SK-N-SH (cell line): ENCODE measurements at regions not wholly inside any gene's neighbourhood (a gene's known extent, or its start where the extent isn't known, plus 50 kb on each side); places are given as distances from the start of the nearest gene placed in this dataset.

Experiments used
- CTCF ChIA-PET: fragments of 300-600, 350-600 bp; formaldehyde crosslinking; extraction: SDS; loops from one replicate; lab custom pipeline; 2021; lab: Yijun Ruan, JAX
- POLR2A ChIA-PET: fragments of 350-600 bp; sonication (Branson Sonifier 250); formaldehyde crosslinking; extraction: SDS; loops from one replicate; lab custom pipeline; 2020; ENCODE audit warnings: antibody characterized with exemption, inconsistent platforms; lab: Yijun Ruan, JAX
- DNase-seq: peaks from one replicate; pipeline ENCODE4 v3.0.0; 2012
- H2AFZ ChIP-seq: fragments of 200-600 bp; sonication (generic); 2 replicates; pipeline ENCODE4 v1.8.1; 2016; ENCODE audit warnings: antibody characterized with exemption, mild to moderate bottlenecking, low read depth
- H3F3A ChIP-seq: fragments of 200-600 bp; sonication (generic); replicated peaks from 2 replicates; pipeline ENCODE3; 2016; ENCODE audit warnings: antibody characterized with exemption, mild to moderate bottlenecking; ENCODE audit not compliant: insufficient read depth
- H3K27ac ChIP-seq, 2 experiments: fragments of 200-500 bp in 1 of 2; fragments of 200-600 bp in 1 of 2; sonication (Bioruptor generic) in 1 of 2; sonication (generic), shearing (Covaris generic) in 1 of 2; 2 replicates each; pipeline versions ENCODE4 v1.5.1 to v1.6.1; 2014 to 2016; ENCODE audit warnings: low read depth in 2 of 2, inconsistent platforms in 1 of 2, low read length in 1 of 2, mild to moderate bottlenecking in 1 of 2, mixed read lengths in 1 of 2
- H3K27me3 ChIP-seq: fragments of 200-600 bp; sonication (generic), shearing (Covaris generic); 2 replicates; pipeline ENCODE4 v1.6.1; 2016; ENCODE audit warnings: mixed run types; ENCODE audit not compliant: insufficient read depth
- H3K36me3 ChIP-seq, 2 experiments: fragments of 200-500 bp in 1 of 2; fragments of 200-600 bp in 1 of 2; sonication (Bioruptor generic) in 1 of 2; sonication (generic) in 1 of 2; replicated peaks in 1 of 2; 2 replicates each; pipeline versions ENCODE3 to v1.5.1; 2014 to 2016; ENCODE audit warnings: low read length in 1 of 2, mild to moderate bottlenecking in 1 of 2; ENCODE audit not compliant: insufficient read depth in 2 of 2, control insufficient read depth in 1 of 2
- H3K4me1 ChIP-seq, 2 experiments: fragments of 200-500 bp in 1 of 2; fragments of 200-600 bp in 1 of 2; sonication (Bioruptor generic) in 1 of 2; sonication (generic), shearing (Covaris generic) in 1 of 2; 2 replicates each; pipeline versions ENCODE4 v1.5.1 to v1.6.1; 2014 to 2016; ENCODE audit warnings: low read depth in 1 of 2, low read length in 1 of 2, mixed run types in 1 of 2; ENCODE audit not compliant: insufficient read depth in 2 of 2, control insufficient read depth in 1 of 2
- H3K4me2 ChIP-seq: fragments of 200-600 bp; sonication (generic), shearing (Covaris generic); 2 replicates; pipeline ENCODE4 v1.6.1; 2017; ENCODE audit warnings: mixed run types
- H3K4me3 ChIP-seq, 2 experiments: fragments of 200-500 bp in 1 of 2; fragments of 200-600 bp in 1 of 2; sonication (Bioruptor generic) in 1 of 2; sonication (generic), shearing (Covaris generic) in 1 of 2; 2 replicates each; pipeline versions ENCODE4 v1.5.1 to v1.8.1; 2014 to 2016; ENCODE audit warnings: low read depth in 2 of 2, inconsistent platforms in 1 of 2, low read length in 1 of 2, mild to moderate bottlenecking in 1 of 2, mixed read lengths in 1 of 2, moderate library complexity in 1 of 2
- H3K79me2 ChIP-seq: fragments of 200-600 bp; sonication (generic); 2 replicates; pipeline ENCODE4 v1.8.1; 2017; ENCODE audit warnings: mild to moderate bottlenecking; ENCODE audit not compliant: insufficient read depth
- H3K9ac ChIP-seq: fragments of 200-600 bp; sonication (generic); 2 replicates; pipeline ENCODE4 v1.6.1; 2017; ENCODE audit warnings: mixed run types
- H3K9me2 ChIP-seq: fragments of 200-600 bp; sonication (generic); 2 replicates; pipeline ENCODE4 v1.6.1; 2017; ENCODE audit warnings: mixed run types
- H3K9me3 ChIP-seq: fragments of 200-600 bp; sonication (generic); 2 replicates; pipeline ENCODE4 v1.6.1; 2017; ENCODE audit warnings: mixed run types, mild to moderate bottlenecking, moderate library complexity
- H4K20me1 ChIP-seq: fragments of 200-600 bp; sonication (generic); 2 replicates; pipeline ENCODE4 v1.6.1; 2017; ENCODE audit warnings: mild to moderate bottlenecking, mixed run types; ENCODE audit not compliant: insufficient read depth
- CHD2 ChIP-seq: fragments of 150-350 bp; IDR thresholded peaks from 2 replicates; pipeline ENCODE4 v1.6.1; 2018; ENCODE audit warnings: low read length; ENCODE audit not compliant: partially characterized antibody
- EP300 ChIP-seq, 2 experiments: IDR thresholded peaks; 2 replicates each; pipeline versions ENCODE4 v1.4.0 to v1.6.1; 2012; ENCODE audit warnings: borderline replicate concordance in 1 of 2, low read depth in 1 of 2, low read length in 1 of 2
- GABPA ChIP-seq: IDR thresholded peaks from 2 replicates; pipeline ENCODE4 v1.4.0; 2012; ENCODE audit warnings: low read depth, mild to moderate bottlenecking
- JUND ChIP-seq: IDR thresholded peaks from 2 replicates; pipeline ENCODE4 v1.4.0; 2012
- NFIC ChIP-seq: IDR thresholded peaks from 2 replicates; pipeline ENCODE4 v1.4.0; 2012; ENCODE audit warnings: borderline replicate concordance
- RAD21 ChIP-seq: IDR thresholded peaks from 2 replicates; pipeline ENCODE4 v1.6.1; 2012; ENCODE audit warnings: mild to moderate bottlenecking, low read length
- RFX5 ChIP-seq: IDR thresholded peaks from 2 replicates; pipeline ENCODE4 v1.6.1; 2012; ENCODE audit warnings: mild to moderate bottlenecking, improper control_type of control experiment, low read length
- RXRA ChIP-seq: IDR thresholded peaks from 2 replicates; pipeline ENCODE4 v1.4.0; 2012; ENCODE audit warnings: low read depth, mild to moderate bottlenecking, borderline replicate concordance
- SIN3A ChIP-seq: IDR thresholded peaks from 2 replicates; pipeline ENCODE4 v1.6.1; 2012; ENCODE audit warnings: low read depth, mild to moderate bottlenecking, low read length, moderate library complexity, borderline replicate concordance
- TAF1 ChIP-seq: IDR thresholded peaks from 2 replicates; pipeline ENCODE4 v1.6.1; 2012; ENCODE audit warnings: low read depth, mild to moderate bottlenecking, low read length, moderate library complexity, borderline replicate concordance
- TCF12 ChIP-seq: IDR thresholded peaks from 2 replicates; pipeline ENCODE4 v1.4.0; 2012
- TEAD4 ChIP-seq: IDR thresholded peaks from 2 replicates; pipeline ENCODE4 v1.4.0; 2012; ENCODE audit warnings: mild to moderate bottlenecking, borderline replicate concordance; ENCODE audit not compliant: insufficient read depth
- YY1 ChIP-seq: IDR thresholded peaks from 2 replicates; pipeline ENCODE4 v1.4.0; 2012; ENCODE audit warnings: low read depth, mild to moderate bottlenecking
- WGBS: methylation state at CpG from one replicate; pipeline ENCODE4 v1.1.6; 2017; ENCODE audit warnings: low lambda C conversion rate; 5-methylcytosine and 5-hydroxymethylcytosine counted together
- TF ChIP-seq, protein P1 (sequence below): fragments of 150-350 bp; IDR thresholded peaks from 2 replicates; pipeline ENCODE4 v1.6.1; 2017; ENCODE audit warnings: antibody characterized with exemption, low read length, low read depth, borderline replicate concordance
- TF ChIP-seq, protein P2 (sequence below): IDR thresholded peaks from 2 replicates; pipeline ENCODE4 v1.4.0; 2012; ENCODE audit warnings: low read depth
- TF ChIP-seq, protein P3 (sequence below): fragments of 200-600 bp; sonication (generic); IDR thresholded peaks from 2 replicates; pipeline ENCODE4 v1.6.1; 2017; ENCODE audit warnings: antibody characterized with exemption, mild to moderate bottlenecking, moderate library complexity
- TF ChIP-seq, protein P4 (sequence below): IDR thresholded peaks from 2 replicates; pipeline ENCODE4 v1.6.1; 2012; ENCODE audit warnings: mild to moderate bottlenecking, low read depth, low read length, moderate library complexity
- TF ChIP-seq, protein P5 (sequence below): IDR thresholded peaks from 2 replicates; pipeline ENCODE4; 2012
- TF ChIP-seq, protein P6 (sequence below): fragments of 150-350 bp; IDR thresholded peaks from 2 replicates; pipeline ENCODE4 v1.6.1; 2016; ENCODE audit warnings: mild to moderate bottlenecking, low read depth, low read length

DNA sequence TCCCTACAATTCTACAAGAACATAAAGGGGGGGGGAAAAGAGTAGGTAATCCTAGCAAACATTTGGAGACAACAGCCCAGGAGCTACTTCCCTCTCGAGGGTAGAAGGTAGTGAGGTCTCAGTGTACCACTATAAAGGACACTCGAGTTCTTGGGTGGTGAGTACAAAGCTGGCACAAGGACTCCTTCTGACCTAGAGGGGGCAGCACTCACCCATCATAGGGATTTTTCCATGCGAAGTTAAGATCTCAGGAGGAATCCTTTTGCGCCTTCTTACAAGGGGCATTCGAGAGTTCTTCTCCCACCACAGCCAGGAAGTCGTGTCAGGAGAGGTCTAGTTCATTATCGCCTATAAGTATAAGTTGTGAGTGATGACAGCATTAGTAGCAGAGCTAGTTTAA lies 200.2 kb upstream of the RBM19 start (continued):
- TF ChIP-seq RFX5 (no peak), GABPA (no peak), JUND (no peak), CHD2 (no peak), RAD21 (peak; percentile 70), TEAD4 (no peak), SIN3A (no peak)
- TF ChIP-seq, protein P1, sequence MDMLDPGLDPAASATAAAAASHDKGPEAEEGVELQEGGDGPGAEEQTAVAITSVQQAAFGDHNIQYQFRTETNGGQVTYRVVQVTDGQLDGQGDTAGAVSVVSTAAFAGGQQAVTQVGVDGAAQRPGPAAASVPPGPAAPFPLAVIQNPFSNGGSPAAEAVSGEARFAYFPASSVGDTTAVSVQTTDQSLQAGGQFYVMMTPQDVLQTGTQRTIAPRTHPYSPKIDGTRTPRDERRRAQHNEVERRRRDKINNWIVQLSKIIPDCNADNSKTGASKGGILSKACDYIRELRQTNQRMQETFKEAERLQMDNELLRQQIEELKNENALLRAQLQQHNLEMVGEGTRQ, result no peak

DNA sequence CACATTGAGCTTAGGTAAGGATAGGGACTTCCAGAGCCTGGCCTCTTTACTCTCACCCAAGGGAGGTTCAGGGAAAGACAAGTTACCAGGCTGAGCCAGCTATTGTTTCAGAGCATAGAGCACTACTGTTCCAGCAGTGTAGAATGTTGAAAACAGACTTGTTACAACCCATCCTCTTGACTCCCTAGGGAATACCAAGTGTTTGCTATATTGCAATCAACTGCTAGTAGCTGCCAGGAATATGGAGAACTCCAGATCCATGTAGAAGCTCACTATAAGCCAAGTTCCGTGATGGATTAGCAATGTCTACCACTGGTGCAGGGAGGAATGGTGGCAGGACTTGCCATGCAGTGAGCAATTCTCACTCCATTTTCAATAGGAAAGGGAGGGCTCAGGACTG lies 199.8 kb upstream of the RBM19 start:
- WGBS, result 0% methylated on average over 1 of the region's 1 CpG
- H3K9me3 ChIP-seq, result no peaks in the 10 kb centered on the region
- no peak overlapping the region for H3K4me2 ChIP-seq
- ChIA-PET POLR2A (no interaction called here), CTCF (interaction anchor here (0.6 to 3.4 kb wide), 22 partner anchors 9 to 348 kb away, joined by 3 to 40 read pairs (median 4); no protein-coding TSS in a partner anchor)
- H3K36me3 ChIP-seq, result no peaks in the 10 kb centered on the region
- no peak overlapping the region for H3K27ac ChIP-seq
- no peak for TF ChIP-seq RXRA
- TF ChIP-seq EP300 (IDR thresholded peaks at IDR 0.05; ENCODE audit: borderline replicate concordance in 1 of 2, low read depth in 1 of 2, low read length in 1 of 2), result no peak
- TF ChIP-seq NFIC, result no peak
- TF ChIP-seq JUND, result no peak
- TF ChIP-seq, protein P2, sequence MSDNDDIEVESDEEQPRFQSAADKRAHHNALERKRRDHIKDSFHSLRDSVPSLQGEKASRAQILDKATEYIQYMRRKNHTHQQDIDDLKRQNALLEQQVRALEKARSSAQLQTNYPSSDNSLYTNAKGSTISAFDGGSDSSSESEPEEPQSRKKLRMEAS, result no peak
- no peak for TF ChIP-seq YY1
- TF ChIP-seq, protein P3, sequence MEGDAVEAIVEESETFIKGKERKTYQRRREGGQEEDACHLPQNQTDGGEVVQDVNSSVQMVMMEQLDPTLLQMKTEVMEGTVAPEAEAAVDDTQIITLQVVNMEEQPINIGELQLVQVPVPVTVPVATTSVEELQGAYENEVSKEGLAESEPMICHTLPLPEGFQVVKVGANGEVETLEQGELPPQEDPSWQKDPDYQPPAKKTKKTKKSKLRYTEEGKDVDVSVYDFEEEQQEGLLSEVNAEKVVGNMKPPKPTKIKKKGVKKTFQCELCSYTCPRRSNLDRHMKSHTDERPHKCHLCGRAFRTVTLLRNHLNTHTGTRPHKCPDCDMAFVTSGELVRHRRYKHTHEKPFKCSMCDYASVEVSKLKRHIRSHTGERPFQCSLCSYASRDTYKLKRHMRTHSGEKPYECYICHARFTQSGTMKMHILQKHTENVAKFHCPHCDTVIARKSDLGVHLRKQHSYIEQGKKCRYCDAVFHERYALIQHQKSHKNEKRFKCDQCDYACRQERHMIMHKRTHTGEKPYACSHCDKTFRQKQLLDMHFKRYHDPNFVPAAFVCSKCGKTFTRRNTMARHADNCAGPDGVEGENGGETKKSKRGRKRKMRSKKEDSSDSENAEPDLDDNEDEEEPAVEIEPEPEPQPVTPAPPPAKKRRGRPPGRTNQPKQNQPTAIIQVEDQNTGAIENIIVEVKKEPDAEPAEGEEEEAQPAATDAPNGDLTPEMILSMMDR, result no peak
- no peak for TF ChIP-seq TCF12
- H3K79me2 ChIP-seq, result no peaks in the 10 kb centered on the region
- no peak overlapping the region for H3K4me3 ChIP-seq
- H3K4me1 ChIP-seq, result no peaks in the 10 kb centered on the region
- H3K27me3 ChIP-seq, result no peaks in the 10 kb centered on the region; the same call in 1 of the 2 replicates
- H3K9me2 ChIP-seq, result no peaks in the 10 kb centered on the region
- no peaks in the 10 kb centered on the region for H4K20me1 ChIP-seq
- no peak for DNase-seq
- H2AFZ ChIP-seq, result no peak overlapping the region
- no peak overlapping the region for H3K9ac ChIP-seq
- no peaks in the 10 kb centered on the region for H3F3A ChIP-seq

DNA sequence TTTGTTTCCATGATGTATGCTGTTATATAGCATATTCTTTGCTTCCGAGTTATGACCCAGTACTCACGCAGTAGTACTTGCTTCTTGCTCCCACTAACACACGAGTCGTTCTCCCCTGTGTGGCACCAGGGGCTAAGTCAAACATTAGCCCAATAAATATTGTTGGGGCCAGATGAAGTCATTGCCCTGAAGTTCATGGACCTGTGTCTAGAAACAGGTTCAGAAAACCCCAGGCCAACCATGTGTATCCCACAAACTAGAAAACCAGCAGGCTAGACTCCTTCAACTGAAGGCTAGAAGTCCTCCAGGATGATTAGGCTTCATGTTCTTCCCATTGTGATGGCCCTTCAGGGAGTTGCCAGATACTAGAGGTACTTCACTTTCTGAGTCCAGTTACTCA lies 198.2 kb upstream of the RBM19 start:
- Histone ChIP-seq H3K27ac (no peak overlapping the region), H2AFZ (no peak overlapping the region), H3K4me1 (no peaks in the 10 kb centered on the region), H3K36me3 (no peaks in the 10 kb centered on the region), H3K4me3 (no peak overlapping the region), H3K79me2 (no peaks in the 10 kb centered on the region), H4K20me1 (no peaks in the 10 kb centered on the region), H3K4me2 (no peak overlapping the region), H3K9me2 (no peaks in the 10 kb centered on the region), H3F3A (no peaks in the 10 kb centered on the region), H3K27me3 (no peaks in the 10 kb centered on the region; the same call in 1 of the 2 replicates), H3K9me3 (no peaks in the 10 kb centered on the region), H3K9ac (no peak overlapping the region)
- no peak for DNase-seq
- 3% methylated on average over 4 of the region's 4 CpGs for WGBS
- ChIA-PET POLR2A (no interaction called here), CTCF (no interaction called here)
- TF ChIP-seq, protein P4, sequence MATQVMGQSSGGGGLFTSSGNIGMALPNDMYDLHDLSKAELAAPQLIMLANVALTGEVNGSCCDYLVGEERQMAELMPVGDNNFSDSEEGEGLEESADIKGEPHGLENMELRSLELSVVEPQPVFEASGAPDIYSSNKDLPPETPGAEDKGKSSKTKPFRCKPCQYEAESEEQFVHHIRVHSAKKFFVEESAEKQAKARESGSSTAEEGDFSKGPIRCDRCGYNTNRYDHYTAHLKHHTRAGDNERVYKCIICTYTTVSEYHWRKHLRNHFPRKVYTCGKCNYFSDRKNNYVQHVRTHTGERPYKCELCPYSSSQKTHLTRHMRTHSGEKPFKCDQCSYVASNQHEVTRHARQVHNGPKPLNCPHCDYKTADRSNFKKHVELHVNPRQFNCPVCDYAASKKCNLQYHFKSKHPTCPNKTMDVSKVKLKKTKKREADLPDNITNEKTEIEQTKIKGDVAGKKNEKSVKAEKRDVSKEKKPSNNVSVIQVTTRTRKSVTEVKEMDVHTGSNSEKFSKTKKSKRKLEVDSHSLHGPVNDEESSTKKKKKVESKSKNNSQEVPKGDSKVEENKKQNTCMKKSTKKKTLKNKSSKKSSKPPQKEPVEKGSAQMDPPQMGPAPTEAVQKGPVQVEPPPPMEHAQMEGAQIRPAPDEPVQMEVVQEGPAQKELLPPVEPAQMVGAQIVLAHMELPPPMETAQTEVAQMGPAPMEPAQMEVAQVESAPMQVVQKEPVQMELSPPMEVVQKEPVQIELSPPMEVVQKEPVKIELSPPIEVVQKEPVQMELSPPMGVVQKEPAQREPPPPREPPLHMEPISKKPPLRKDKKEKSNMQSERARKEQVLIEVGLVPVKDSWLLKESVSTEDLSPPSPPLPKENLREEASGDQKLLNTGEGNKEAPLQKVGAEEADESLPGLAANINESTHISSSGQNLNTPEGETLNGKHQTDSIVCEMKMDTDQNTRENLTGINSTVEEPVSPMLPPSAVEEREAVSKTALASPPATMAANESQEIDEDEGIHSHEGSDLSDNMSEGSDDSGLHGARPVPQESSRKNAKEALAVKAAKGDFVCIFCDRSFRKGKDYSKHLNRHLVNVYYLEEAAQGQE, result no peak
- no peak for TF ChIP-seq NFIC
- no peak for TF ChIP-seq CHD2
- TF ChIP-seq, protein P5, sequence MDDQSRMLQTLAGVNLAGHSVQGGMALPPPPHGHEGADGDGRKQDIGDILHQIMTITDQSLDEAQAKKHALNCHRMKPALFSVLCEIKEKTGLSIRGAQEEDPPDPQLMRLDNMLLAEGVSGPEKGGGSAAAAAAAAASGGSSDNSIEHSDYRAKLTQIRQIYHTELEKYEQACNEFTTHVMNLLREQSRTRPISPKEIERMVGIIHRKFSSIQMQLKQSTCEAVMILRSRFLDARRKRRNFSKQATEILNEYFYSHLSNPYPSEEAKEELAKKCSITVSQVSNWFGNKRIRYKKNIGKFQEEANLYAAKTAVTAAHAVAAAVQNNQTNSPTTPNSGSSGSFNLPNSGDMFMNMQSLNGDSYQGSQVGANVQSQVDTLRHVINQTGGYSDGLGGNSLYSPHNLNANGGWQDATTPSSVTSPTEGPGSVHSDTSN, result no peak
- TF ChIP-seq, protein P6, sequence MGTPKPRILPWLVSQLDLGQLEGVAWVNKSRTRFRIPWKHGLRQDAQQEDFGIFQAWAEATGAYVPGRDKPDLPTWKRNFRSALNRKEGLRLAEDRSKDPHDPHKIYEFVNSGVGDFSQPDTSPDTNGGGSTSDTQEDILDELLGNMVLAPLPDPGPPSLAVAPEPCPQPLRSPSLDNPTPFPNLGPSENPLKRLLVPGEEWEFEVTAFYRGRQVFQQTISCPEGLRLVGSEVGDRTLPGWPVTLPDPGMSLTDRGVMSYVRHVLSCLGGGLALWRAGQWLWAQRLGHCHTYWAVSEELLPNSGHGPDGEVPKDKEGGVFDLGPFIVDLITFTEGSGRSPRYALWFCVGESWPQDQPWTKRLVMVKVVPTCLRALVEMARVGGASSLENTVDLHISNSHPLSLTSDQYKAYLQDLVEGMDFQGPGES, result no peak
- TF ChIP-seq TAF1, result no peak
